ENCODE measurements at regions not wholly inside any gene's neighbourhood (a gene's known extent, or its start where the extent isn't known, plus 50 kb on each side); places are given as distances from the start of the nearest gene placed in this dataset.
"Not testable (repeated sequence)": the region's sequence is repeated elsewhere in the genome, so short reads cannot be mapped to it uniquely, and the experiment has no call there.

DNA sequence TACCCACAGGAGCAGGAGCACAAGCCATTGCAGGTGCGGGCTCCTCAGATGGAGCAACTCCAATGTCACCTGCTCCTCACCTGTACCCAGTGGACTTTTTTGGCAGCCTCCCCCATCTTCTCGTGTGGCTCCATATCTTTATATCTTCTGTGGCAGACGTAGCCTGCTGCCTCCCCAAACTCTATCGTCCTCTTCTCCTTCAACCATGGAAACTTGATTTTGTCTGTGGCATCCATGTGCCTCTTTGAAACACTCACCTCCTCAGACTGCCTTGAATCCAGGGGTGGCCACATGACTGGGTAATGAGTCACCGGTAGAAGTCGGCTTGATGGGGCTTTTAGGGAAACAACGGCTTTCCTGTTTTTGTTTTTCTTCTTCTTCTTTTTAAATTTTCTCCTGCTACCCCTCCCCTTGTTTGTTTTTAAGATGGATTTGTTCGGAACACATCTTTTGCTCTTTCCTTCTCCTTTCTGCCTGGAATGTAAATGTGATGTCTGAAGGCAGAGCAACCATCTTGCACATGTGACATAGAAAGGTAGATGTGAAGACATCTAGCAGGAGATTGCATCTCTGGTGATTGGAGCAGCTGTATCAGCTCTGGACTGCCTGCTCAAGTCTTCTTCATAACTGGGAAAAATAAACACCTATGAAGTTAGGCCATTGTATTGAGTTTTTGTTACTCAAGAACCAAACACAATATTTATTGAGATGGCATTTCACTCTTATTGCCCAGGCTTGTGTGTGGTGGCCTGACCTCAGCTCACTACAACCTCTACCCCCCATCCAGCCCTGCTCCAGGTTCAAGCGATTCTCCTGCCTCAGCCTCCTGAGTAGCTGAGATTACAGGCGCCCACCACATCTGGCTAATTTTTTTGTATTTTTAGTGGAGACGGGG is 69.9 kb upstream of the DDR1 start:
- H3K27ac ChIP-seq, result peak overlapping the region; percentile 44
- TF ChIP-seq ZFX (IDR thresholded peaks at IDR 0.05; ENCODE audit: borderline replicate concordance), result no peak
- TF ChIP-seq, protein P1, sequence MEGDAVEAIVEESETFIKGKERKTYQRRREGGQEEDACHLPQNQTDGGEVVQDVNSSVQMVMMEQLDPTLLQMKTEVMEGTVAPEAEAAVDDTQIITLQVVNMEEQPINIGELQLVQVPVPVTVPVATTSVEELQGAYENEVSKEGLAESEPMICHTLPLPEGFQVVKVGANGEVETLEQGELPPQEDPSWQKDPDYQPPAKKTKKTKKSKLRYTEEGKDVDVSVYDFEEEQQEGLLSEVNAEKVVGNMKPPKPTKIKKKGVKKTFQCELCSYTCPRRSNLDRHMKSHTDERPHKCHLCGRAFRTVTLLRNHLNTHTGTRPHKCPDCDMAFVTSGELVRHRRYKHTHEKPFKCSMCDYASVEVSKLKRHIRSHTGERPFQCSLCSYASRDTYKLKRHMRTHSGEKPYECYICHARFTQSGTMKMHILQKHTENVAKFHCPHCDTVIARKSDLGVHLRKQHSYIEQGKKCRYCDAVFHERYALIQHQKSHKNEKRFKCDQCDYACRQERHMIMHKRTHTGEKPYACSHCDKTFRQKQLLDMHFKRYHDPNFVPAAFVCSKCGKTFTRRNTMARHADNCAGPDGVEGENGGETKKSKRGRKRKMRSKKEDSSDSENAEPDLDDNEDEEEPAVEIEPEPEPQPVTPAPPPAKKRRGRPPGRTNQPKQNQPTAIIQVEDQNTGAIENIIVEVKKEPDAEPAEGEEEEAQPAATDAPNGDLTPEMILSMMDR (IDR thresholded peaks at IDR 0.05), result no peak

GRCh38 chr6:30813631-30814145 is 69.3 kb upstream of the IER3 start:
- H3K27ac ChIP-seq, result peak overlapping the region; percentile 44; the same call in 1 of the 2 replicates

GRCh38 chr6:30810813-30811339 is 66.5 kb upstream of the IER3 start:
- no peak overlapping the region for H3K27ac ChIP-seq
- TF ChIP-seq, protein P1 (IDR thresholded peaks at IDR 0.05), result no peak
- no peak for TF ChIP-seq ZFX (IDR thresholded peaks at IDR 0.05; ENCODE audit: borderline replicate concordance)

More at GRCh38 chr6:30813631-30814145, 69.3 kb upstream of the IER3 start:
- TF ChIP-seq, protein P1 (IDR thresholded peaks at IDR 0.05), result no peak
- TF ChIP-seq ZFX (IDR thresholded peaks at IDR 0.05; ENCODE audit: borderline replicate concordance), result no peak

DNA sequence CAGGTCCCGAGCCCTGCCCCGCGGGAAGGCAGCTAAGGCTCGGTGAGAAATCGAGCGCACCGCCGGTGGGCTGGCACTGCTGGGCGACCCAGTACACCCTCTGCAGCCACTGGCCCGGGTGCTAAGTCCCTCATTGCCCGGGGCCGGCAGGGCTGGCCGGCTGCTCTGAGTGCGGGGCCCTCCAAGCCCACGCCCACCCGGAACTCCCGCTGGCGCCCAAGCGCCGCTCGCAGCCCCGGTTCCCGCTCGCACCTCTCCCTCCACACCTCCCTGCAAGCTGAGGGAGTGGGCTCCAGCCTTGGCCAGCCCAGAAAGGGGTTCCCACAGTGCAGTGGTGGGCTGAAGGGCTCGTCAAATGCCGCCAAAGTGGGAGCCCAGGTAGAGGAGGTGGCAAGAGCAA is 63.2 kb upstream of the IER3 start:
- not testable (repeated sequence) for H3K27ac ChIP-seq

DNA sequence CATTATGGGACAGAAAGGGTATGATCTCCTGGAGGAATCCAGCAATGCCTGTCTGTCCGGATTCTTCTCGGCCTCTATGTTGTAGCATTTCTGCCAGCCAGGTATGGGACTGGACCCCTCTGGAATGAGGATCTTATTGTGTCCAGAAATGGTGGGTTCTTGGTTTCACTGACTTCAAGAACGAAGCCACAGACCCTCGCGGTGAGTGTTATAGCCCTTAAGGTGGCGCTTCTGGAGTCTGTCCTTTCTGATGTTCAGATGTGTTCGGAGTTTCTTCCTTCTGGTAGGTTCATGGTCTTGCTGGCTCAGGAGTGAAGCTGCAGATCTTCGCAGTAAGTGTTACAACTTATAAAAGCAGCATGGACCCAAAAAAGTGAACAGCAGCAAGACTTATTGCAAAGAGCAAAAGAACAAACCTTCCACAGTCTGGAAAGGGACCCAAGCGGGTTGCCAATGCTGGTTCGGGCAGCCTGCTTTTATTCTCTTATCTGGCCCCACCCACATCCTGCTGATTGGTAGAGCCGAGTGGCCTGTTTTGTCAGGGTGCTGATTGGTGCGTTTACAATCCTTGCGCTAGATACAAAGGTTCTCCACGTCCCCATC is 62.3 kb upstream of the IER3 start:
- TF ChIP-seq ZFX (IDR thresholded peaks at IDR 0.05; ENCODE audit: borderline replicate concordance), result no peak
- TF ChIP-seq, protein P1 (IDR thresholded peaks at IDR 0.05), result no peak
- H3K27ac ChIP-seq, result peak overlapping the region; percentile 15; the same call in 1 of the 2 replicates

DNA sequence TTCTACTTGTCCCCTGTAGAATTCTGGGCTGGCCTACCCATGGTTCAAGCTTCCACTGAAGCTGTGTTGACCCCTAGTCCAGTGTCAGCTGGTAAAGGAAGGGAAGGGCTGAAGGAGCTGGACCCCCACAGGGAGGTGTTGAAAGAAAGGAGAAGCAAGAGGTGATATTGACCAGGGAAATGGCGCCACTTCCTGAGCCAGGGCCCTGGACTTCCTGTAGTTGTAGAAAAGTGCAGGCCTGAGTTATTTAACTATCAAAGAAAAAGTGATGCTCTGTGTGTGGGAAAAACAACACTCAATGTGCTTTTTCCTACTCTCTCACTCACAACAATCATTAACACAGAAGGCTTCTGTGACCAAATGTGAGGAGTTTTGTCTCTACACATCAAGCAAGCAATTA is 60.0 kb upstream of the IER3 start:
- TF ChIP-seq, protein P1 (IDR thresholded peaks at IDR 0.05), result no peak
- TF ChIP-seq ZFX (IDR thresholded peaks at IDR 0.05; ENCODE audit: borderline replicate concordance), result no peak
- H3K27ac ChIP-seq, result no peak overlapping the region

DNA sequence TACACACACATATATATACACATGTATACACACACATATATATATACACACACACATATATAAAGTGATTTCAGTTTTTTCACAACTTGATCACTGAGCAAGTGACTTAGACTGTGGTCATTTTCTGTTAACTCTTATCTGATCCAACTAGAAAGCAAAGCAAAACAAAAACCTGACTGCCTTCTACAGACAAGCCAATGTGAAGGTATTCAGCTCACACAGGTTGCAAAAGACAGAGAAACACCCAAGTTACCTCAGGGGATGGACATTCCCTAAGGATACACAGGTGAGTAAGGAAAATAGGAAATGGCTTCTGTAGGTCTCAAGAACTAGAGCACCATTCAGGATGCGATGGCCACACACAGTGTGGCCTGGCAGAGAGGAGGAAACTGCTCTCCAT is 58.4 kb upstream of the IER3 start:
- no peak overlapping the region for H3K27ac ChIP-seq
- TF ChIP-seq, protein P1 (IDR thresholded peaks at IDR 0.05), result no peak
- no peak for TF ChIP-seq ZFX (IDR thresholded peaks at IDR 0.05; ENCODE audit: borderline replicate concordance)

Data from 22Rv1 (cell line).